Hematopoietic multipotent progenitor cell treated with erythropoietin and hydrocortisone succinate and interleukin-3 and kit ligand, for 4 days (in vitro differentiated cells): ENCODE measurements at regions not wholly inside any gene's neighbourhood (a gene's known extent, or its start where the extent isn't known, plus 50 kb on each side); places are given as distances from the start of the nearest gene placed in this dataset.

ENCODE experiments used
- DNase-seq: peaks from one replicate; pipeline ENCODE4 v3.0.0-alpha.2; 2015

DNA sequence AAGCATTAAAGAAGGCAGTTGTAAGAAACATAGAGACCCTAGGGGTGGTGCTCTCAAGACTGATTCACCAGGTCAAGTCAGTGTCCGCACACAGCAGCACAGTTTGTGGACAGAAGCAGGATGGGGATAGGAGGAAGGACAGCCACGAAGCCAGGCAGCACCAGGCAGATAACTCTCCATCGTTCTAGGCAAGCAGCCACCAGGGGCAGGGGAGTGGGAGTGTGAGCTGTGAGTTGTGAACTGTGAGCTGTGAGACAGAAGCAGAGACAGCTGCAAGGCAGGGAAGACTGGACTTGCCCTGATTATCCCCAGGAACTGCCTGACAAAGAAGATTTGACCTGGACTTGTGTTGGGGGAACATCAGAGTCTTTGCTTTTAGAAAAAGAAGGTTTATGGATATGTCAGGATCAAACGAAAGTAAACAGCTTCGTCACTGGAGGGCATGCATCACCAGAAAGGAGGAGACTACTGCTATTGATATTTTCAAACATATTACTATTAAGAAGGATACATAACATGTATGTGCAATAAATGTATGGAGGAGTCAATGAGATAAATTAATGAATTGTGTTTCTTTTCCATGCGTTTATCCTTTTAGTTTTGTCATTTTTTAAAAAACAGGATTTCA lies 286.1 kb downstream of the IRS2 start:
- no peak for DNase-seq

DNA sequence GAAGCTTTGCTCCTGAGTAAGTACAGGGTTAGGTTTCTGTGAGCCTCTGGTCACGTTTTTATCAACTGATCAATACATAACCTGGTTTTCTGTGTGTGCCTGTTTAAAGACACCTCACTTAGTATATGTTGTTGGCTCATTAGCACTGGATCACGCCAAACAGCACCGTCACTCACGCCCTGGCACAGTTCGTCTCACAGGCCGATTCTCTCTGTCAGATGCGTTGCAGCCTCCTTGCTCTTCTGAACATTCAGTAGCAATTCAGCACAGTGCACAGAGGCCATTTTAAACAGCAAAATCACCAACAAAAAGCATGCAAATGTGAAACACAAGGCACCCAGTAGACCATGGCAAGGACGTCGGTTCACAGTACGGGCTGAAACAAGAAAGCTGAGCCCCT lies 288.5 kb downstream of the IRS2 start:
- no peak for DNase-seq

DNA sequence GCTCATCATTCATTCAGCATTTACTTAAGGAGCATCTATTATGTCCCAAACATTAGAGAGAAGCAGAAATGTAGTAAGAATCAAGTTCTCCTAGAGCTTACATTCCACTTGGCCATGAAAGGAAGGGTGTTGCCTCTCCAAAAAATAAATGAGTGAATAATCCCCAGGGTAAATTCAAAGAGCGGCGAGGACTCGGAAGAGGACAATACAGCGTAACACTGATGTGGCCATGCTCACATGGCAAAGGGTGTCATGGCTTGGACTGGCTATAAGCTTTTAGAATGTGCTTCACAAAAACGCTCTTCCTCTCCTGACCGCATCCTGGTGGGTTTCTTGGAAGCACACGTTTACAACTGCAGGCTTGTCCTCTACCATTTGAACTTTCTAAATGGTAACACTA lies 290.2 kb downstream of the IRS2 start:
- DNase-seq: no peak

DNA sequence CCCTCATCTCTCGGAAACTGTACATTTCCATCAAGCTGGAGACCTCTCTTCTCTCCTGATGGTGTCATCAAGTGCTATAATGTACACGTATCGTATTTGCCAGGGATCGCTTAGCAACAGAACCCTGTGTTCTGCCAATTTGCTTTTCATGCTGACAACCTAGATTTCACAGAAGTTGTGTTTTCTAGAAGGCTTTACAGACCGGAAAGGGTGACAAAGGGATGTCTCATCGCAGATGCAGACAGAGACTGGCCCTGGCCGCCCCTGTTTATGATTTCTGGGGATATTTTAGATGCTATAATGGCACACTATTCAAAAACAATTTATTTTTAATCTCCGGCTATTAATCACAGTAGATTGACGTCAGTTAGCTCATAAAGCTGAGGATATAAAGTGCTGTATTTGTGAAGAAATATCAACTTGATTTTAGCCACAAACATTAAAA lies 291.4 kb downstream of the IRS2 start:
- DNase-seq: no peak

DNA sequence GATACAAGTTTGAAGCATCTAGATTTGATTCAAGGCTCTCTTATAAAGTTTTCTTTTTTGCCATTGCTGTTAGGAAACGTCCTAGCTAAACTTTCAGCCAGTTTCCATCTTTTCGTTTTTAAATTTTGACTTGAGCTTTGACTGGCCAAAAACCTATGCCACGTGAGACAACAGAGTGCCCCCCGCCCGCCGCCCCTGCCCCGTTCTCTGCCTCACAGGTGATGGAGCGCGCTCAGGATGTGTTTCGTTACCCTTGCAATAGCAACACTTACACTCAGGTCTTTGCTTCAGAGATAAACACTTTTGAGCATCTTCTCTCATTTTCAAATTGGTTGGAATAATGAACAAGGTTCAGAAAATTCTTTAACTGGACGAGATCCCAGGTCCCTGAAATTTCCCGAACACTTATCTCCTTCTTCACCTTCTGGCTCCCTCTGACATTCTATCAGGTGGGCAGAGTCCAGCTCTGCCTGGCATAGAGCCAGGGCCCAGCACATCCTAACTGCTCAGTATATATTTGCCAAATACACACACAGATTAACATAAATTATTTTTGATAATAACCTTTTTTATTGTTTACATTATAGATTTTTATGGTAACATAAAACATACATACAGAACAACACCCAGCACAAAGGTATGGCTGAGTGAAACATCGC lies 301.1 kb downstream of the IRS2 start:
- DNase-seq: no peak

DNA sequence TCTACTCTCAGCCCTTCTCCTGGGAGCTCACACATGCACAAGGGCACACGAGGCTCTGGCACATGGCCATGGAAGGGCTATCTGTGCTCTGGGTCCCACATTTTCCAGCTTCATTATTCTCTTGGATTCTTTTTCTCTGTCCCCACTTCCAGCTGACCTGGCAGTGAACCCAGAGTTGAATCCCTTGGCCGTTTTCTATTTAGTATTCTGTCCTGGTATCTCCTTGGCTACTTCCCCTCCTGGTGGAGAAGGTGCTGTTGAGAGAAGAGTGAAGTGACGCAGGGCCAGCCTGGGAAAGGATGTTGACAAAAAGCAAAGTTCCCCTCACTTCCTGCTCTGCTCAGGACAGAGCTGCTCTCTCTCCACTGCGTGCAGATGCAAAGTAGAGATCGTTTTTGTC lies 303.1 kb downstream of the IRS2 start:
- DNase-seq: no peak

DNA sequence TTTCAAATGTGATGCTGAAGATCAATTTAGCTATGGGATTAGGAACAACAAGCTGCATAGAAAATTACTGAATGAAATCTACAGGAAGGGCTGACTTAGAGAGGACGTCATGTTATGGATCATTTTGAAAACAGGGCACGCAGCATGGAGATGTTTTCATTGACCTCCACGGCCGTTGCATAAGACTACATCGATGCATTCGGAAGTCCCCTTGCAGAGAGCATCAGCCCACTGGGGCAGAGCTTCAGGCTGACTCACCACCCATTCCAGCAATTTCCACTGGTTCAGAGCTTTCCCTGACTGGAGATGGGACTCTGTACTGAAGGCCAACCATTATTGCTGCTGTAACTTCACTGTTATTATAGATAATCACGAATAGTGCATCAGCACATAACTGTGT lies 305.3 kb downstream of the IRS2 start:
- DNase-seq: no peak

DNA sequence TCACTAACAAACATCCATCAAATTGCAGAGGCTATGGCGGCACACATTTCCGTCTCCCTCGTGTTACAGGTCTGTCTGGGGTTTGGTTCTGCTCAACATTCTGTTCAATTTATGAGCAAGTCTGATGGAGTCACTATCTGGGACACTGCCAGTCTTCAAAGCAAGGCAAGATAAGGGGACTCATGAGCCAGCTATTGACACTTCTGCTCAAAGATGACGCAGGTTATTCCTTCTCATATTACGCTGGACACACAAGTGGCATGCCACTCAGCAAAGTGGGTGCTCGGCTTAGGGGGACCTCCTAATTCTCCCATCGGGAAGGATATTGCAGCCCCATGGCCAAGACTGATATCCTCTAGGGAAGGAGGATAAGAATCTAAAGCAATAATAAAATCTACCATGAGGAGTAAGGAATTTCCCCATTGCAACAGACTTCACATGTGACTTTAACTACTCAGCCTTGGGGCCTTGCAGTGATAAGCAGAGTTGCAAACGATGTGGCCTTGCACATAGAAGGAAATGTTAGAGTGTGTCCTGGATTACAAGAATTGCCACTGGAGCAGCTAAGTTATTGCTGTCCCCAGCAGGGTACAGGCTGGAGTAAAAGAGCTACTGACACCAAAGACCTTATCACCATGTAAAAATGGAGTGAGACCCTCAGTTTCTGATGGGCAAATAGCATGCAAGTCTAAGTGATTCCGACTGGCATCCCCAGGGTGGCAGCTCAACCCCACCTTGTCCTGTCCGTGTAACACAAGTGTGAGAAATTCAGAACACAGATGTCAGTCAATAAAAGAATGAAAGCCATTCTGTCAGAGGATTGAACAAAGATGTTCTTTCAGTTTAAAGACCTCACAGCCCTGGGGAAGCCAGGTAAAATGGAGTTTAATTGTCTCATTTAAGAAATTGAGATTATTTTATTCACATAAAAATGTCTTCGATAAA lies 306.1 kb downstream of the IRS2 start:
- DNase-seq: no peak

DNA sequence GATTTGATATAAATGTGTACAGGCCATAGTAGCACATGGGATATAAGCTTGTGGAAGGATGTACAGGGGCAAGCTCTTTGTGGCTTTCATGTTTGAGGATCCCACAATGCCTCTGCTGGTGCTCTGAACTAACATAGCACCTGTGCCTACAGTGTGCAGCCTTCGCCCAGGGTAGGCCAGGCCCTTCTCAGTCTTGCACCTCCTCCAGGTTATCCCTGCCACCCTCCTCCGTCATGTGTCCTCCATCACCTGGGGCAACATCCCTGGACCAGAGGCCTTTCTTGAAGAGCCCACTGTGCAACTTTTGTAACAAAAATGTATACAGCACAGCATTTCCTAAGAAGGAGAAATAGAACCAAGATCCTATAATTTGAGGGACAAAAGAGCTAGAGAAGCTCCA lies 306.8 kb downstream of the IRS2 start:
- no peak for DNase-seq

DNA sequence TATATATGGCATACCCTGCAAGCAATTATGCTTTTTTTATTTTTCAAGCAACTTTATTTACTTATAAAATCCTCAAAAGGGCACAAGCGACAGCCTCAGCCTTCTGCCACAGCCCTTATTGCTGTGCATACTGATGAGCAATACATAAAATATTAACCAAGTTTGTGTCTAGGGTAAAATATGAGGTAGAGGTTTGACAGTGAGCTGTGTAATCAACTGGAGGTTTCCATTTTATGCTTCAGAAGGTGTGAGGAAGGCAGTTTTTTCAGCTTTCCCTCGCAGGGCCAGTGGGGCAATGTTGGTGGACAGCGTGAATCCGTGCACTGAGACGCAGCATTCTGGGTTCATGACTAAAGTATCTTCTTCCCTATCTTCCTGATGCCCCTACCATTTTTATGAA lies 310.4 kb downstream of the IRS2 start:
- DNase-seq: no peak

DNA sequence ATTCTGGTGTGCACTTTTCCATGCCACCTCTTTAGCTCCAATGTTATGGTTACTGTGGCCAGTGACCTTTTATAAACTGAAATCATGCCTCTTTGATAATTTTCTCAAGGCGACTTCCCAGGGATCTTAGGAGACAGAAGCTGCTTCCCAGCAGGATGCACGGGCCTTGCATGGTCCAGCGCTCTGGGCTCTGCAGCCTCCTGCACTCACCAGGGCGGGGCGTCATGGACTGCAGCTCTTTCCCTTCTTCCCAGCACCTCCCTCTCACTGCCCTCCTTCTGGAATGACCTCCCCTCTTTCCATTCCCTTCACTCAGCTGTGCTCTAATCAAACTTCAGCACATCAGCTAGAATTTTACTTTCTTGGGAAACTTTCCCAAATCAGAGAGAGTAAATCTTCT lies 318.3 kb downstream of the IRS2 start:
- DNase-seq: no peak

DNA sequence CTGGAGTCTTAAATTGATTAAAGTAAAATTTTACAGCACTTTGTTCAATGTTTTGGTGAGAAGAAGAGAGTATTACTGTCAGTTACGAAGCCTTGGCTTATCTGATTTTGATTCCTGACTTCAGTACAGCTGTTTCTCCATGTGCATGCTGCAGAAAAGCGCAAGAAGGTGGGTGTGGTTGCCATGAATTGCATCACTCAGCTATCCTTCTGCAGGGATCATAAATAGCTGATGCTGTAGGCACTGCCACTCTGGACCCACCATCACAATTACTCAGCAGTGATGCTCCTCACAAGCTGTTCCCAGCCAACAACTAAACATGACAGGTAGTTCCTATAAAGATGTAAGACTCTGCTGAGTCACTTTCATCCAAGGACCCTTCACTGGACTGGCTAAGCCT lies 321.2 kb downstream of the IRS2 start:
- no peak for DNase-seq

DNA sequence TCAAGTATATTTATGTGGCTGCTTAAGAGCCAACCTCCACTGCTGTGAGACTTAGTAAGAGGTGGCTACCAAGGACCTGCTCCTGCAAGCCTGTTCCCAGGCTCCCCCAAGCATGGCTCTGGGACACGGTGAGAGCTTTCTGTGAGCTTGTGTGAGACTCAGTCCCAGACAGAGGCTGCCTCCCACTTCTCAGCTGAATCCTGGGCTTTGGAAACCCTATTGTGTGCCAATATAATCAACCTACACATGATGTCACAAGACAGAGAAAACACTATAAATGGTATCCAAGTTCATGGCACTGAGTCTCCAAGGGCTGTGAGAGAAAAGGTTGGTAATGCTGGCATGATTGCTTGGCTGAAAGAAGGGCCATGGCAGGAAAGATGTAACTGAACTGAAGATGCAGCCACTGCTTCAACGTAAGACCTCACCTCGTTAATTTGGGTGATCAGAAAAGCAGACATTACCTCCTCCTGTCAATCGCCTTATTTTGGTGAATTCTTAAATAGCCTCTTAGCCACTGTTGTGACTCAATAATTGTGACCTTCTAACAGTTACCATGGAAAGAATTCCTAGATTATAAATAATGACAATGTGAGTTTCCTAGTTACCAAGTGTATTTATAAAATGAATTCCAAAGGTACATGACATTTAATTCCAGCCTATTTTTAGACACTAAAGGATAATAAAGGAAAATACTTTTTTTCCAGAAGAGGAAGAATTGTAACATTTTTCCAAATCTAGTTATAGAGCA lies 332.0 kb downstream of the IRS2 start:
- no peak for DNase-seq

DNA sequence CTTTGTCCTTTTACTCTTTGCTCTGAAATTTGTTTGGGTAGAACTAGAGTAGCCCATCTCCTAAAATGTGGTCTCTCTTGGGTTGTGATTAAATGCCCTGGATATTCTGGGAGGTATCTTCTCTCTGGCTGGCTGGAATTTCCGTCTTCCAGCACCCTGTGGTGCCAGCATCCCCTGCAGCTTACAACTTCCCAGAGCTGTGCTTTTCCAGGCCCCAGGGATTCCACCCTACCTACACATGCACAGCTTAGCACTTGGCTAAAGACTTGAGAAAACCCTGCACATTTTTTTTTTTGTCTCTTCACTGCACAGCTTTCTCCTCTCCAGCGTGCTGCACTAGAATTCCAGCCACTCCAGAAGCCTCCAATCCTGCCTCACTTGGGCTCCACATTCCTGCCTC lies 334.7 kb downstream of the IRS2 start:
- no peak for DNase-seq

DNA sequence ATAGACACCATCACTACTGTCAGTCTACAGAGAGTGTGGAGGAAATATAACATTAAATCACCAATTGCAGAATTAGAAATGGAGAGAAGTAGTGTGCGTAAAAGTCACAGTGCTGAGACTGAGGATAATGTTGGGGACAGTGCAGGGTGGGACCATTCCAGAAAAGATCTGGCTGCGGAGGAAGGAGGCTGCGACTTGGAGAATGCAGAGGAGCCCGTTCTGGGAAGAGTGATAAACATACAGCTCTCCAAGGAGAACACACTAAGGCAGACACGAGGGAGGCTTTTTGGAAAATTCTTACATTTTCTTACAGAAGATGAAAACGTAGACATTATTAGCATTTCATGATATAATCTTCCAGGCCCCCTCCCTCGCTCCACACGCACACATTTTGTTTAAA lies 337.8 kb downstream of the IRS2 start:
- no peak for DNase-seq

DNA sequence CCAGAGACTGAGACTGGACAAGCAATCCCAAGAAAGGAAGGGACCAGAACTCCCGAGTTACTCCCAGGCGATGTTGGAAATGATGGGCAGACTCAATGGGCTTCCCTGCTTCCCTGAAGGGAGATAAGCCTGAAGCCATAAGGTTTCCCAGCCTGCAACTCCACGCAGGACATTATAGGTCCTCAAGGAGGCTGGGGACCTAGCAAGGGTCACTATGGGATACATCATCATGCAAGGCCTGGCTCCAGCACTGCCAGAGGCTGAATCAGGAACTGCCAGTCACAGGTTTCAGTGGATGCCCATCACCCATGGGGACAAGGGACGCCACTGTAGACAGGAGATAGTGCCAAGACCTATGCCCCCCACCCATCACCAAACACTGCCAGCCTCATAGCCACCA lies 338.7 kb downstream of the IRS2 start:
- no peak for DNase-seq

DNA sequence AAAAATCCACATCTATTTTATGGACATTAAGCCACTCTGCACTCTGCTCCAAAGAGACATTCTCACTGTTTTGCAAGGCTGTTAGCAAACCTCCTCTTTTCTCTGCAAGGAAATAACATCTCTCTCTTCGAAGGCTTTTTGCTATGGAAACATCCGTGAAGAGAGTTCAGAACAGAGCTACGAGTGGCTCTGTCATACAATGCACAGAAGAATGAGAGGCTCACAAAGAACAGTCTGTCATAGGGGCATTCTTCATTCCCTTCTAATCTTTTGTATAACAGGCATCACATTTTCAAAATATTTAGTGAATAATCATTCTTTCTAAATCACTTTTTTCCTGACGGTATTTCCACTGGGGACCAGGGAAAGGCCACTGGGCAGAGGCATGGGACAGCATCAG lies 346.1 kb downstream of the IRS2 start:
- no peak for DNase-seq

DNA sequence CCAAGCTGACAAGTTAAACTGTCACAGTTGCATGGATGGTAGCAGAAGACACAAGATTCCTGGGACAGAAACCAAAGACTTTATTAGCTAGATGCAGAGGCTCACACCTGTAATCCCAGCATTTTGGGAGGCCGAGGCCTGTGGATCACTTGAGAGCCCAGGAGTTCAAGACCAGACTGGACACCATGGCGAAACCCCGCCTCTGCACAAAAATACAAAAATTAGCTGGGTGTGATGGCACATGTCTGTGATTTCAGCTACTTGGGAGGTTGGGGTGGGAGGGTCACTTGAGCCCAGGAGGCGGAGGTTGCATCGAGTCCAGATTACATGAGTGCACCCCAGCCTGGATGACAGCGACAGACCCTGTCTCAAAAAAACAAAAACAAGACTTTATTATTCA lies 346.6 kb downstream of the IRS2 start:
- no peak for DNase-seq

DNA sequence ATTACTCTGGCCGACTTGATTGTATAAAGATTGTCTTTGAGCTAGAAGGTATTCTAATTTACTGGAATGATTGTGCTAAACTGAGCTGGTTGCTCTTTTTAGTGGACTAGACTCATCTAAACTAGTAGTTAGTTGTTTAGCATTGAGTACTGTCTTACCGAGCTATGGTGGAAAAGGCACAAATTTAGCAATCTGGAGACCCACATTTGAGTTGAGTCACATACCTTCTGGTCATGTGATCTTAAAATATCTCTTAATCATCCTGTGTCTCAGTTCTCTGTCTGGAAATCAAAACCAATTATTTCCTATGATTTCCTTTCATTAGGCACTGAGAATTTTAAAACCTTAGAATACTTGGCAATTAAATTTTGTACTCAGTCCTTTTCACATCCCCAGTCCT lies 349.5 kb downstream of the IRS2 start:
- DNase-seq: no peak

DNA sequence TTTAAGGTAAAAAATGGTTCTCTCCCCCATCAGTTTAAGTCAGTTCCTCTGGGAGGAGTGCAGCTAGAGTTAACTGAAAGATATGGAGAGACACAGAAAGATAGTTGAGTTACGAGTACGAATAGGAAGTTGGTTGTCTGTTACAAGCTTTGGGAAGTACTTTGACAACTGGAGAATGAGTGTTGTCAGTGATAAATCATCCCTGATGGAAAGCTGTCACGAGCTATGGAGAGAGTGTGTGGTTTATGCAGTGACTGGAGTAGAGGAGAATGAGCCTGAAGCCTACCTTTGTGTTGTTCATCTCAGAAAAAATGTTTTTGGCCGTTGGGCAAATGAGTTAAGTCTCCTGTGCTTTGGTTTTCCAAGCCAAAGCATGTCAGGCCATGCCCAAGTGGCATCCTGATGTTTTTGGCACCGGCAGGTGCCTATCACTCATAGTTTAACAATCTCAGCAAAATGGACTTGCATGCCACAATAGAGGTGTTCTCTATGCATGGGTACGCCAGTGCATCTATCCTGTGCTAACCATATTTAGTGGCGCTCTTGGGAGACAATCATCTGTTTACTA lies 350.2 kb downstream of the IRS2 start:
- DNase-seq: no peak

DNA sequence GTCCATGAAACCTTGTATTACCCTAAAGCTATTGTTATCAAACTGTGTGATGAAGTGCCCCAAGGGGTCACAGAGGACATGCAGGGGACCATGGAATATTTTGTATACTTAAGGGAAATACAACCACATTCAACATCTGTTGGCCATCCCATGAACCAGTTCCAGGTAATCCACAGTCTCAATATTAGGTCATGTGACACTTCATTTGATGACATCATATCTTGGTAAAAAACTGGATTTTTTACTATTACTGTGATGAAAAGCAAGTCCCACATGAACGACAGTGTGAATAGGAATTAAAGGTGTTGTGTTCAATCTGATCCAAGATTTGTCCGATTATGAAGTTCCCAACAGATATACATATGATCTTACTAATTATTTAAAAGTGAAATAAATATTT lies 355.2 kb downstream of the IRS2 start:
- DNase-seq: no peak

DNA sequence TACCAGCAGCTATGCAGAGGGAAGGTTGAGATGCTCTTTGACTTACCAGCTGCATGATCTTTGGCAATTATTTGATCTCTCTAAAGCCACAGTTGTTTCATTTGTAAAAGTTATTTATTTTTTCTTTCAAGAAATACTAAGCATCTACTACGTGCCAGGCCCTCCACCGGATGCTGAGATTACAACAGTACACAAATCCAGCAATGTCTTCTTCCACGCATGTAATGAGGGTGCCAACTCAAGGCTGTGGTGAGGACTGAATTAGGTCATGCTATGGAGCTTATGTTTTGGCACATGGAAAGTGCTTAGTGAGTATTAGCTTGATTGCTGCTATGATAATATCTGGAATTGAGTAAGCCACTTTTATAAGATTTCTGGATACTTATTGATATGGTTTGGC lies 358.2 kb downstream of the IRS2 start:
- no peak for DNase-seq

DNA sequence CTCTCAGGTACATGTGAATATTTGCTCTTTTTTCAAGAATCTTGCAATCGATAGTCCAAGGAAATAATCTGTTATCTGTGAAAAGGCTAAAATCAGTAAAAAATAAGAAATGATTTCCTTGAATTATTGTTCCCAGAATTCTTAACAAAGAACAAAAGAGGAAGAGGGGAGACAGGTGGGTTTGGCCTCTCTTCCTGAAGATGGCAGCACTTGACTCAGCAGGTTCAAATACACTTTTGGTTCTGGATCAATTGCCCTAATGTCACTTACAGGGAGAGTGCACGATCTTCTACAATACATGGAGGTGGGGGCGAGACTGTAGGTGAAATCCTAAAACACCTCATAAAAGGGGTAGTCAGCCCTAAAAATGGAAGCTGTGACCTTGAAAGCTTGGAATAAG lies 358.7 kb downstream of the IRS2 start:
- DNase-seq: no peak
